C4-2B (cell line): ENCODE measurements at regions not wholly inside any gene's neighbourhood (a gene's known extent, or its start where the extent isn't known, plus 50 kb on each side); places are given as distances from the start of the nearest gene placed in this dataset.

ENCODE experiments used
- H3K27ac ChIP-seq: fragments of 450-650 bp; 2 replicates; pipeline ENCODE4 v1.5.1; 2017
- ZFX ChIP-seq: fragments of 450-650 bp; IDR thresholded peaks from 2 replicates; pipeline ENCODE4 v1.6.1; 2017
- TF ChIP-seq, protein P1 (sequence below): fragments of 450-650 bp; conservative IDR thresholded peaks from 2 replicates; pipeline ENCODE4 v1.5.1; 2017; ENCODE audit warnings: mild to moderate bottlenecking

DNA sequence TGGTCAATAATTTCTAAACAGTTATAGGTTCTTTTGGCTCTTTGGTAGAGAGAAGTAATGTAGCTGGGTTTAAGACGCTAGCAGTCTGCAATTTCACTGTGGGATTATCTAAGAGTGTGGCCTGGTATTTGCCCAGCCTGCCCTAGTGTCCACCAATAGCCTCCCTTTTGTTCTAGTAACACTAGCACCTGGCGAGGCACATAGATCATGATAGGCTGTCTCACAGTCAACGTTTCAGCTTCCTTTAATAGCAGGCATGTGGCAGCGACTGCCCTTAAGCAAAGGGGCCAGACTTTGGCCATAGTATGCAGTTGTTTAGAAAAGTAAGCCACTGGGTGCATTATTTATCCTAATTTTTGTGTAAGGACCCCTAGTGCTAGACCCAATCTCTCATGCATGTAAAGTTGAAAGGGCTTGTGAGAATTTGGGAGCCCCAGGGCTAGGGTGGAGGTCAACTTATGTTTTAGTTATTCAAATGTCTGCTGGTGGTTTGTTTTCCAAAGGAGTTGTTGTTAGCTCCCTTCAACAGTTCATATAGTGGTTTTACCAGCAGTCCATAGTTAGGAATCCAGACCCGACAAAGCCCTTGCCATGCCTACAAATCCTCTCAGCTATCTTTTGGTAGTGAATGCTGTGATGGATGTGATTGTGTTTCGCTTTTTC, 274.3 kb downstream of the HTR1A start:
- no peak overlapping the region for H3K27ac ChIP-seq
- TF ChIP-seq ZFX = no peak
- TF ChIP-seq, protein P1, sequence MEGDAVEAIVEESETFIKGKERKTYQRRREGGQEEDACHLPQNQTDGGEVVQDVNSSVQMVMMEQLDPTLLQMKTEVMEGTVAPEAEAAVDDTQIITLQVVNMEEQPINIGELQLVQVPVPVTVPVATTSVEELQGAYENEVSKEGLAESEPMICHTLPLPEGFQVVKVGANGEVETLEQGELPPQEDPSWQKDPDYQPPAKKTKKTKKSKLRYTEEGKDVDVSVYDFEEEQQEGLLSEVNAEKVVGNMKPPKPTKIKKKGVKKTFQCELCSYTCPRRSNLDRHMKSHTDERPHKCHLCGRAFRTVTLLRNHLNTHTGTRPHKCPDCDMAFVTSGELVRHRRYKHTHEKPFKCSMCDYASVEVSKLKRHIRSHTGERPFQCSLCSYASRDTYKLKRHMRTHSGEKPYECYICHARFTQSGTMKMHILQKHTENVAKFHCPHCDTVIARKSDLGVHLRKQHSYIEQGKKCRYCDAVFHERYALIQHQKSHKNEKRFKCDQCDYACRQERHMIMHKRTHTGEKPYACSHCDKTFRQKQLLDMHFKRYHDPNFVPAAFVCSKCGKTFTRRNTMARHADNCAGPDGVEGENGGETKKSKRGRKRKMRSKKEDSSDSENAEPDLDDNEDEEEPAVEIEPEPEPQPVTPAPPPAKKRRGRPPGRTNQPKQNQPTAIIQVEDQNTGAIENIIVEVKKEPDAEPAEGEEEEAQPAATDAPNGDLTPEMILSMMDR = no peak

DNA sequence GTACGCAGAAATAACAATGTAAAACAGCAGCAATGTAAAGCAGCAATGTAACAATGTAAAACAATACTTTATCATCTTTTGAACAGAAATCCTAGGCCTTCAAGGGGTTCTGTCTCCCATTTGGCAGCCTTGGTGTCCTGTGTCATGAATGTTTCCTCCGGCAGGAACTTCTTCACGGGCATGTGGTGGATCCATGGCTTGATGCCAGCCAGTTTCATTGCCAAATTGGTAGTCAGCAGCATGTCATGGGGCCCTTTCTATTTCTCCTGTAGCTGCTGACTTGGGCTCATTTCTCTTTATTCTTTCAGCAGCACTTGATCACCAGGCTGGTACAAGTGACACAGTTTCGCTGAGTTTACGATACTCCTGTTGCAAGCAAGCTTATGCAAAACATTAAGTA, 275.3 kb downstream of the HTR1A start:
- TF ChIP-seq ZFX = no peak
- TF ChIP-seq, protein P1 = no peak
- H3K27ac ChIP-seq = no peak overlapping the region

DNA sequence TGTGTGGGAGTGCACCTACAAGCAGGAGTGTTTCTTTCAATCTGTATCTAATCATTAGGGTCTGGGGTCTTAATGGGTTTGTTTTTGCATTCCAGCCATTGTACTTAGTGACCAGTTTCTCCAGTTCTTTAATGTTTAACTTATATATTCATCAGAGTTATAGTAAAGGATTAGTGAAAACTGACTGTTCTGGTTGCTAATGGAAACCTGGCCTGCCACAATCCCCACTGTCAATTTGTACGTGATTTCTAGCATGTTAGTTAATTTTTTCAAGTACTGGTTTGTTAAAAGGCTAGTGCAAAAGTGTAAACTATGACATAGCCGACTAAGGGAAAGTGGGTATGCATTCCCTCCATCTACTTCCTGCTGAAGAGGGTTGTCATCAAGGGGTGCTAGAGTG, 276.1 kb downstream of the HTR1A start:
- H3K27ac ChIP-seq = no peak overlapping the region
- TF ChIP-seq ZFX = no peak
- TF ChIP-seq, protein P1 = no peak

DNA sequence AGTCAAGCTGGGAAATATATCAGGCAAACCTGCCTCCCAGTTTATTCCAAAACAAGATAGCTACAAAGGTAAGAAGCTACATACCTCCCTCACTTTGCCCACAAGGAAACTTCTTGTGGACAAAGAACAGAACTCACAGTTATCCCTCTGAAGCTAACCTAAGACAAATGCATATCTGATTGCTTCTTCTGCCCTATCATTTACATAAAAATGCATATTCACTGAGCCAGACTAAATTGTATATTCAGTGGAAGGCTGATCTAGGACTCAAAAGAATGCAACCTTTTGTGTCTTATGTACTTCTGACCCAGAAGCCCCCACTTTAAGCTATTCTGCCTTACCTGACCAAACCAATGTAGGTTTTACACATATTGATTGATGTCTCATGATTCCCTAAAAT, 276.8 kb downstream of the HTR1A start:
- H3K27ac ChIP-seq = no peak overlapping the region
- no peak for TF ChIP-seq ZFX
- TF ChIP-seq, protein P1 = no peak

DNA sequence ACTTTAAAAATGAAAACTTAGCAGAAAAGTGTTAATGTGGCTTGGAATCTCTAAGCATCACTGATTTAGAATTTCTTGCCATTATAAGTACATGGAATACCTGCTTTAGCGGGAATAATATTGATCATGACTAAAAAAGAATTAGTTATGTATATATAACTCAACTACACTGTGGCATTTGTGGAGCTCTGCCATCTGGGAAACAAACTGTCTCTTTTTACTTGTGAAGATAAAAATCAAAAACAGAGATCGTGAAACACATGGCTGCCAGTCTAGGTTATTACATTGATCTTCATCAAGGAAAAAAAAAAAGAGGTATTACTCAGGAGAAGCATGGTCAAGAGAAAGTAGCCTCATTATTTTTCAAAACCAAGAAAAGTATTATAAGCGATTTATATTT, 287.4 kb downstream of the HTR1A start:
- TF ChIP-seq, protein P1 = no peak
- TF ChIP-seq ZFX = no peak

DNA sequence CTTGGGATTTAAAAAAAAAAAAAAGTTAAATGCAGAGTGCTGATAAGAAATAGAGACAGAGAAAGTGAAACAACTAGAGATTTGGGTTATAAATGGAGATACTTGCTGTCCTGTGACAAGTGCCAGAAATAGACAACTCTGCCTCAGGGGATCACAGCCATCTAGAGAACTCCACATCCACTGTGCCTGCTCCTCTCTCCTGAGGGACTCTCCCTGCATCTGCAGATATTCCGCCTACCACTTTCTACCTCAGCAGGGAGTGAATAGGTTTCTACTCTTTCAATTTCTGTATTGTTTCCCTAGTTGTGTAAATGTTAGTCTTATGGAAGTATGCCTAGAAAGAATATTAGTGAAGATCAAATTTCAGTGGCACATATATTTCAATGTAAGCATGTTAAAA, 307.2 kb downstream of the HTR1A start:
- TF ChIP-seq ZFX = no peak
- TF ChIP-seq, protein P1 = no peak
- no peak overlapping the region for H3K27ac ChIP-seq

More for the DNA sequence above, 287.4 kb downstream of the HTR1A start:
- no peak overlapping the region for H3K27ac ChIP-seq

DNA sequence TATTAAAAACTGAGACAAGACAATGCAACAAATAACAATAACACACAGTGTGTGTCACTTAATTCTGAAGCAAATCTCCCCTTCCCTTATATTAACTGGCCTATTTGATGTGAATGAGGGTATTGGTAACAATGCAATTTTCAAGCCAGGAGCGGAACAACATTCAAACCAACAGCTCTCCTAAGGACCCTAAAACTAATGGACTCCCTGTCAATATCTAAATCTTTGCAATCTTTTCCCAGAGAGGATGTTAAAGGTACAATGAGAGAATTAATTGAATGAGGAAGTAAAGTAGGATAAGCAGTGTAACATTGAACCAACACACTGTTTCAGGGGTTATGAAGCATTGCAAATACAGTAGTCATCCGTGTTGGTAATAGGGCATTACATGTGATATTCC, 311.7 kb downstream of the HTR1A start:
- no peak for TF ChIP-seq ZFX
- TF ChIP-seq, protein P1 = no peak
- no peak overlapping the region for H3K27ac ChIP-seq
